ENCODE measurements at regions not wholly inside any gene's neighbourhood (a gene's known extent, or its start where the extent isn't known, plus 50 kb on each side); places are given as distances from the start of the nearest gene placed in this dataset.
A peak's percentile ranks its signal among the peaks of the same experiment; 100 is the strongest.
"Not testable (repeated sequence)": the region's sequence is repeated elsewhere in the genome, so short reads cannot be mapped to it uniquely, and the experiment has no call there.

DNA sequence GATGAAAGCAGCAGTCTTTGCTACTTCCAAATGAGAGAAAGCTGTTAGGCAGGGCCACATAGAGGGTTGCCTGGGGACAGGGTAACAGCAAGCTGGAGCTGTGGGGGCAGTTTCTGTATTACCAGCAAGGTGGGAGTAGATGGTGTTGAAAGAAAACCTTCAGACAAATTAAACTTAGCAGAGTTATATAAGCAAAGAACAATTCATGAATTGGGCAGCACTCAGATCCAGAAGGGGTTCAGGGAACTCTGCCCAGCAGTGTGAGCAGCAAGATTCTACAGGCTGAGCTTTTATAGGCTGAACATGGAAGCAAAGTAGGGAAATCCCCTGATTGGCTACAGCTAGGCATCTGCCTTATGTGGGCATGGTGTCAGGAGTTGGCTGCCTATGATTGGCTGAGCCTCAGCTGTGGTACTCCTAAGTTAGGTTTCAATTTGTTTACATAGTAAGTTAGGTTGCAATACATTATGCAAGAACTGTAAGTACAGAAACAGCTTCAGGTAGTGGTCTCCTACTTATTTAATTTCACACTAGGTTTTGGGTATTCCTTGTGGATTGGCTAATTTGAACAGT lies 64.1 kb upstream of the TMPRSS2 start:
- Mint-ChIP-seq H3K27me3 (peaks cover 5% of the 10 kb centered on the region), H3K36me3 (peaks cover 2% of the 10 kb centered on the region), H3K4me1 (peaks cover 5 to 8% (median 6%) of the 10 kb centered on the region in 3 donors), H3K4me3 (no peak overlapping the region), H3K9me3 (peaks cover 8 to 21% (median 9%) of the 10 kb centered on the region in 3 donors), H3K27ac (no peak overlapping the region)

DNA sequence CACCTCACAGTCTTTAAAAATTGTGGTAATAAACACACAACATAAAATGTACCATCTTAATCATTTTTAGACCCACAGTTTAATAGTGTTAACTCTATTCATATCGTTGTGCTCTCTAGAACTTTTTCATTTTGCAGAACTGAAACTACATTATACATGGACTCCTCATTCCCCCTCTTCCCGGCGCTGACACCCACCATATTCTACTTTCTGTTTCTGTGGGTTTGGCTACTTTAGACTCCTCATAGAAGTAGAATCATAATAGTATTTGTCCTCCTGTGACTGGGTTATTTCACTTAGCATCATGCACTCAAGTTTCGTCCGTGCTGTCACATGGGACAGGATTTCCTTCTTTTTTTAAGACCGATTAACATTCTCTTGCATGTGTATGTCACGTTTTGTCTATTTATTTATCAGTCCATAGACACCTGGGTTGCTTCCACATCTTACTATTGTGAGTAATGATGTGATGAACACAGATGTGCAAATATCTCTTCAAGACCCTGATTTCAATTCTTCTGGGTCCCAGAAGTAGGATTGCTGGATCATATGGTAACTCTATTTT lies 62.9 kb upstream of the TMPRSS2 start:
- Mint-ChIP-seq H3K36me3 (no peaks in the 10 kb centered on the region), H3K27ac (no peak overlapping the region), H3K4me1 (peaks cover 5 to 8% (median 6%) of the 10 kb centered on the region in 3 donors), H3K27me3 (peaks cover 5% of the 10 kb centered on the region), H3K4me3 (peak overlapping the region in 1 of 4 donors; percentile 19), H3K9me3 (peaks cover 6 to 12% (median 8%) of the 10 kb centered on the region in 3 donors)

DNA sequence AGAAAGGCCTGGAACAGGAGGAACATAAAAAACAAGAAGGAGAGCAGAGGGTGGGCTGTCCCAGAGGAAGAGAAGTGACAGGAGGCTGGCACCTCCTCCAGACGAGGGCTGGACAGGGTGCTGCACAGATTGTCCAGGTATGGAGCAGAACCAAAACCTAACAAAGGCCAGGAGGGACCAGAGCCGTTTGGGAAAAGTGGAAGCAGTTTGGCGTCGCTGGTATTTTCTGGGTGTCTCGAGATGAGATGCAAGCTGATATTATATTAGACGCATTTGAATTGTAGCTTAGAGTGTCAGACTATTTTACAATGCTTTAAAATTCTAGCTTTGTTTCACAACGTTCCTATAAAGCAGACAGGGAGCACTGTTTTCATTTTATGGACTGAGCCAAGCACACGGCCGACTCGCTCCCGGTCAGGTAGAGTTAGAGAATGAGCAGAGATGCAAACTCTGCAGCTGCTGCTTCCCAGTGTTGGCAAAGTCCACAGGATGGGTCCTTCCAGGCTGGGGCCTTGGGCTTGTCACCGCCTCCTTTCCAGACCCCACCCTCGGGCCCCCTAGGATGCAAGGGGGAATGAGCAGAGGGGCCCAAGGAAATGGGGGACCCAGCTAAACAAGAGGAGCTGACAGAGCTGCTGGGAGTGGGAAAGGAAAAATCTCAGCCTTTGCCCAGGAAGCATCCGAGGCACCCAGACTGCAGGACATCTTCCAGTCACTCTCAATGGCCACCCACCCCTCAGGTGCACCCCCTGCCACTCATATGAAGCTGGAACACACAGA lies 60.8 kb upstream of the TMPRSS2 start:
- peaks cover 8% of the 10 kb centered on the region for H3K27me3 Mint-ChIP-seq
- H3K4me3 Mint-ChIP-seq: peak overlapping the region in 1 of 4 donors; percentile 39
- H3K27ac Mint-ChIP-seq: no peak overlapping the region
- H3K36me3 Mint-ChIP-seq: no peaks in the 10 kb centered on the region
- peaks cover 6 to 13% (median 9%) of the 10 kb centered on the region in 3 donors for H3K4me1 Mint-ChIP-seq
- peaks cover 2 to 8% (median 5%) of the 10 kb centered on the region in 3 donors for H3K9me3 Mint-ChIP-seq

DNA sequence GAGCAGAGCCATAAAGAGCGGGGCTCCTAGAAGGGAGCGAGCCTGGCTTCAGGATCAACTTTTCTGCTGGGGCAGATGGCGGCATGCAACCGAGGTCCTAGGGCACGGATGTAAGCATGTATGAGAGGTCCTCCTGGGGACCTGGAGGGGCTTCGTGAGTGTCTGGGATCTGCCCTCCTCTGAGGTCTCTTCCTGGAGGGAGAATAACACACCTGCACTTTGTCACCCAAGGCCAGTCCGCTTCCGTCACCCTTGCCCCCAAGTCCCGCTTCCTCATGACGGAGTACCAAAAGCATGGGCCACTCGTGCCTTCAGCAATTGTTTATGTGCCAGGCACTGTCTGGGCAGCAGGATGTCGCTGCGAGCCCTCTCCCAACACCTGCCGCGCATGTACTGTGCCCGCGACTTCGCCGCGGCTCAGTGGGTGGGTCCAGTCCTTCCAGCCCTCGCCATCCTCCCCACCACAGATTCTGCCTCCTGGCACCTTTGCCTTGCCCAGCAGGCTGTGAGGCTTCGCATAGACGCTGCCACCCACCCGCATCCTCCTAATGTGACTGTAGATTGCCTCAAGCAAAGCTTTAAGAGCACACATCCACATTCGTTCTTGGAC lies 60.0 kb upstream of the TMPRSS2 start:
- H3K4me3 Mint-ChIP-seq: no peak overlapping the region
- H3K9me3 Mint-ChIP-seq: peaks cover 2 to 8% (median 5%) of the 10 kb centered on the region in 3 donors
- H3K27me3 Mint-ChIP-seq: peaks cover 8% of the 10 kb centered on the region
- H3K4me1 Mint-ChIP-seq: peaks cover 6 to 13% (median 9%) of the 10 kb centered on the region in 3 donors
- H3K27ac Mint-ChIP-seq: no peak overlapping the region
- no peaks in the 10 kb centered on the region for H3K36me3 Mint-ChIP-seq

DNA sequence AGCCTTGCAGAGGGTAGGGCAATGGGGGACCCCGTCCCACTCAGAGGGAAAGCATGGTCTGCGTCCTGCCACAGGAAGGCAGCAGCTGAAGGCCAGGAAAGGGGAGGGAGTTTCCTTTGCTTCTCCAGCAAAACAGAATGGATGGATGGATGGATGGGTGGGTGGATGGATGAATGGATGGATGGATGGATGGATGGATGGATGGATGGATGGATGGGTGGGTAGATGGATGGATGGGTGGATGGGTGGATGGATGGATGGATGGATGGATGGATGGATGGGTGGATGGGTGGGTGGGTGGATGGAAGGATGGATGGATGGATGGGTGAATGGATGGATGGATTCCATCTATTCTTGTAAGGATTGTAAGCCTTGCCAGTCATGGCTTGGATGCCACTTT lies 59.3 kb upstream of the TMPRSS2 start:
- peaks cover 6 to 13% (median 9%) of the 10 kb centered on the region in 3 donors for H3K4me1 Mint-ChIP-seq
- not testable (repeated sequence) for H3K27me3 Mint-ChIP-seq, H3K27ac Mint-ChIP-seq, H3K4me3 Mint-ChIP-seq, H3K36me3 Mint-ChIP-seq, H3K9me3 Mint-ChIP-seq

DNA sequence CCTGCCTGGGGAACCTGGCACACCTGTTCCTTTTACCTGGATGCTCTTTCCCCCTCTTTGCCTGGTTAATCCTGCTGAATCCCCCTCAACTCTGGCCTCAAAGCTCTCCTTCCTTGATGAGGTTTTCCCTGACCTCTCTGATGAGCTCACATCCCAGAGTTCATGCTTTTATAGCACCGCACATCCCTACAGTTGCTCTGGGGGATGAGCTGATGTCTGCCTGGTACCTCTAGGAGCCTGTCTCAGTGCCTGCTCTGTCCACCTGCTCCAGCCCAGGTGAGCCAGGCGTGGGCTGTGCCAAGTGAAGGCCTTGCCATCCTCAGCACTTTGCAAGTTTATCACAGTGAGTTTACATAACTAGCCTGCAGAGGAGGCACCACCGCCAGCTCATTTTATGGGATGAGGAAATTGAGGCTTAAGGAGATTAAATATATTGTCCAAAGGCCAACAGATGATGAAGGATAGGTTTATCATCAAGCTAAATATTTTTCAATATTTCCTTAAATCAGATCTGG lies 58.6 kb upstream of the TMPRSS2 start:
- no peak overlapping the region for H3K27ac Mint-ChIP-seq
- H3K36me3 Mint-ChIP-seq: peaks cover 2% of the 10 kb centered on the region
- peaks cover 7% of the 10 kb centered on the region for H3K27me3 Mint-ChIP-seq
- no peak overlapping the region for H3K4me3 Mint-ChIP-seq
- peaks cover 0 to under 1% (median 0%) of the 10 kb centered on the region in 3 donors for H3K9me3 Mint-ChIP-seq
- peaks cover 6 to 13% (median 9%) of the 10 kb centered on the region in 3 donors for H3K4me1 Mint-ChIP-seq

DNA sequence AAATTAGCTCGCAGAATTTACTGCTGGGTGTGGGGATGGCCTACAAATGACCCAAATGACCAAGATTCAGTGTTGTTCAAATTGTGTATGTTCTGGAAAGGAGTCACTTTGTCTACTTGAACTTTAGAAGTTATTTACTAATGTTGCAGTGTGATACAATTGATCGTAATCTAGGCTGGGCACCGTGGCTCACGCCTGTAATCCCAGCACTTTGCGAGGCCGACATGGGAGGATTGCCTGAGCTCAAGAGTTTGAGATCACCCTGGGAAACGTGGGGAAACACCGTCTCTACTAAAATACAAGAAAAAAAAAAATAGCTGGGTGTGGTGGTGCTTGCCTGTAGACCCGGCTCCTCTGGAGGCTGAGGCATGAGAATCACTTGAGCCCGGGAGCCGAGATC lies 57.6 kb upstream of the TMPRSS2 start:
- H3K4me1 Mint-ChIP-seq: peaks cover 1 to 8% (median 4%) of the 10 kb centered on the region in 3 donors
- H3K36me3 Mint-ChIP-seq: peaks cover 2% of the 10 kb centered on the region
- no peak overlapping the region for H3K4me3 Mint-ChIP-seq
- H3K27me3 Mint-ChIP-seq: peaks cover 8% of the 10 kb centered on the region
- H3K27ac Mint-ChIP-seq: peak overlapping the region in 1 of 3 donors; percentile 41
- H3K9me3 Mint-ChIP-seq: no peaks in the 10 kb centered on the region

DNA sequence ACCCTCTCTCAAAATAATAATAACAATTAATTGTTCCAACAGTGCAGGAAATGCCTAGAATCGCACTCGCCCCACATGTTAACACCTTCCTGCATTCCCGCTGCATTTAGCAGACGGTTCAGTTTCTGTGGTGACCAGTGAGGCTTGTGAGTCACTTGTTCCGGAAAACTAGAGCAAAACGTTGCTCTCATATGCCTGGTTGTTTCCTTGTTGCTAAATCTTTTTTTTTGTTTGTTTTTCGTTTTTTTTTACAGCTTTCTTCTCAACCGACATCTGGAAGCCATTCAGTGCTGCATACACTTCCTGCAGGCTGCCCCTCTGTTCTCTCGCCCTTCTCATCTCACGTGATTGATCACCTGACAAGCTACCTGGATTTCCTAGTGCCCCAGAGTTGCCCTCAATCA lies 56.9 kb upstream of the TMPRSS2 start:
- H3K27me3 Mint-ChIP-seq: peaks cover 8% of the 10 kb centered on the region
- H3K4me3 Mint-ChIP-seq: no peak overlapping the region
- H3K27ac Mint-ChIP-seq: no peak overlapping the region

DNA sequence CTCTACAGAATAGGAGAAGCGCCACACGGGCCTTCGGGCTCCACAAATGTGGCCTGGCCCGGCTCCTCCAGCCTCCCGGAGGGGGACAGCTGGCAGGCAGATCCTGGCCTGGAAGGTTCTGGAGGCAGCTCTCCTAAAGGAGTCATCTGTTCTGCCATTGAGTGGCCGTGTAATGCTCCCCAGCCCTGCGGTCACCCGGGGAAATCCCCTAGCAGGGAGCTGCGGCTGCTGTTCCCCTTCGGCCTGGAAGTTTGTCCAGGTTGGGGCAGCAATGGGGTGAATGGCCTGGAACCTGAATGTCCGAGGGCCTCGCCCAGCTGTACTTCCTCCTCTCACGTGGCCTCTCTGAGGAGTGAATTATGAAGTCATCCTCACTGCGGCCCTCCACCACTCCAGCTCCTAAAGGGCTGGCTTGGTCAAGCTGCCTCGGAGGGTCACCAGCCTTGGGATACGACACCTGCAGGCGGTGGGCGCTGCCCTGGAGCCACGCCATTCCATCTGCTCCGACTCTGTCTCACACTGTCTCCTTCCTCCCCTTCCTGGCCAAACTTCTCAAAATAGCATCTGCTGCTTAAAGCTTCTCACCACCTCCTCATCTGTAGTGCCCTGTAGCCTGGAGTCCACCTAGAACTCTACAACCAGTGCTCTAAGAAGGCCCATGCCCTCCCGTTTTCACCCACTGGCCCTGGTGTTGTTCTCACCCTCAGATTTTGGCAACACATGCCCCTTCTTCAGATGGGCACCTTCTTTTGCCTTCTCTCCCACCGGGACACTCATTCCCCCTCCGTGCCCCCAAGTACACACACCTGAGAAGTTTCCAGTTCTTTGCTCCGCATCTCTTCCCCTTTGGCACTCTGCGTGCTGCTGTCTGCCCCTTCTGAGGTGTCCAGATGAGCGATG lies 54.4 kb upstream of the TMPRSS2 start:
- peaks cover 0 to 5% (median 4%) of the 10 kb centered on the region in 3 donors for H3K4me1 Mint-ChIP-seq
- peaks cover 9% of the 10 kb centered on the region for H3K27me3 Mint-ChIP-seq
- no peak overlapping the region for H3K4me3 Mint-ChIP-seq
- peaks cover 0 to 2% (median 0%) of the 10 kb centered on the region in 3 donors for H3K9me3 Mint-ChIP-seq
- H3K27ac Mint-ChIP-seq: peak overlapping the region in 1 of 3 donors; percentile 34
- H3K36me3 Mint-ChIP-seq: peaks cover 2% of the 10 kb centered on the region

More for the DNA sequence above, 56.9 kb upstream of the TMPRSS2 start:
- Mint-ChIP-seq H3K9me3 (no peaks in the 10 kb centered on the region), H3K36me3 (peaks cover 2% of the 10 kb centered on the region), H3K4me1 (peaks cover 0 to 8% (median 4%) of the 10 kb centered on the region in 3 donors)

DNA sequence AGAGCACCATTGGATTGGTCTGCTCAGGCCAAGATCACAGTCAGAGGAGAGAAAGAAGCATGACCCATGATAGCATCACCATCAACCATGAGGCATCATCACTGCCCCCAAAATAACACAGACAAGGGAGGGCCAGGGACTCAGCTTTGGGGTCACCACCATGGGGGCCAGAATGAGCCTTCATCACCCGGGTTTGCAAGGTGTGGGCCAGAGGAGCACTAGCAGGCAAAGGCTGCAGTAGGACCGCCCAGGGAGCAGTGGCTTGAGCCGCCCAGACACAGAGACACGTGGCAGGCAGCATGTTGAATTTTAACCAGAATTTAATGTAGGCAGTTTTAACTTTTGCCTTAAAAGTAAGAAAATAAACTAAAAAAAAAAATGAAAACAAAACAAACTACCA lies 53.7 kb upstream of the TMPRSS2 start:
- Mint-ChIP-seq H3K27me3 (peaks cover 12% of the 10 kb centered on the region), H3K4me1 (peaks cover 0 to 5% (median 4%) of the 10 kb centered on the region in 3 donors), H3K27ac (no peak overlapping the region), H3K4me3 (no peak overlapping the region), H3K9me3 (peaks cover 0 to 2% (median 0%) of the 10 kb centered on the region in 3 donors), H3K36me3 (peaks cover 2% of the 10 kb centered on the region)

DNA sequence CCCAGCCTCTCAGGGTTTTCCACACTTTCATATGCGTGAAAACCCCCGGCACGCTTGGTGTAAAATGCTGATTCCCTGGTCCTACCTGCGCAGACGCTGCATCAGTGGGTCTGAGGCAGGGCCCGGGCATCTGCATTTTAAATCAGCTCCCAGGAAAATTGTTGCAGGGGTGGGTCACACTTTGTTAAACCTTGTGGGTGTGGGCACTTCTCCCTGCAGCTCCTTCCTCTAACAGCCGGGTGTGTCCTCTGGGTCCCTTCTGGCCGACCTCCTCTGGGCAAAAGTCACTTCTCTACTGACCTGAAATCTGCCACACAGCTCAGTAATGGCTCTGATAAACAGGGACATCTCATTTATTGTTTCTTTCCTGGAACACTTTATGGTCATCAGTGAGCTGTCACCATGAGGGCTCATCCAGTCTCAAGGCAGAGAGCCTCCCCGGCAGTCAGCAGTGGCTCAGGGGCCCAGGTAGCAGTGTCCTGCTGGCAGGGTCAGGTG lies 52.8 kb upstream of the TMPRSS2 start:
- Mint-ChIP-seq H3K27ac (no peak overlapping the region), H3K27me3 (peaks cover 17% of the 10 kb centered on the region), H3K9me3 (peaks cover 0 to 2% (median 0%) of the 10 kb centered on the region in 3 donors), H3K36me3 (peaks cover 2% of the 10 kb centered on the region), H3K4me3 (no peak overlapping the region), H3K4me1 (peaks cover 0 to 5% (median 4%) of the 10 kb centered on the region in 3 donors)

DNA sequence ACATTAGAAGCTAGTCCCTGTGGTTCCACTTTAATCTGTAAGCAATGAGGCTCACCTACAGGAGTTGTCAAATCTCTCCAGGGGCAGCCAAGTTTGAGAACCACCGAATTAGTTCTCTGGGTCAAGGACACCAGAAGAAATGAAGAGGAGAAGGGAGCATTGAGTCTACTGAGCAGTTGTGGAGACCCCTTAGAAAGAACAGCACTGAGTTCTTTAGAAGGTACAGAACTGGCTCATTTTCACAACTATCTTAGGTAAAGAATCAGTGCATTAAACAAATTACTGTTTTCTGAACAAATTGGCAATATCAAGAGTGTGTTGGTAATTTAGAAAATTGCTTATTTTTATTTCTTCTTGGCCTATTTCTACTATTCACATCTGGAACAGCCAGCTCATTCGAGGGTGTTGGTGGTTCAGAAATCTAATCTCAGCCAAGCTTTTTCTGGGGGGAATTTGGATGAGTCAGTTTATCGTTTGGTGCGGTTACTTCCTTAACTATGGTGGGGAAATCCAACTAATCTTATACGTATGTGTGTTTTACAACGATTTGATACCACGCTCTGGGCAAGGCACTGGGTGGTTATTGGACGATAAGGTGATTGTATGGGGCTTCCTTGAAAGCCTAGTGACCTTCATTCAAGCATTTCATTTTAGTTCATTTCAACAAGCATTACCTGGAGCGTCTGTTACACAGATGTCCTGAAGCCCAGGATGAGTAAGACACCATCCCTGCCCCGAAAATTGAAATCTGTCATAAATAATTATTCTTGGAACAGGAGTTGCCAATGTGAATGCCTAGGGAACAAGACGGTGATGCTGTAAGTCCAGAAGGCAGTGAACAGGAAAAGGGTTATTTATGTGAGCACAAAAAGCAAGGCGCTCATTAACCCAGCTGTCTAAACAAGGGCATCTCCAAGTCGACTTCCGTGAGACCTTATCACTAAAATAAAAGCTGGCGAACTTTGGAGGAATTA lies 52.0 kb upstream of the TMPRSS2 start:
- Mint-ChIP-seq H3K9me3 (peaks cover 0 to 2% (median 0%) of the 10 kb centered on the region in 3 donors), H3K4me3 (no peak overlapping the region), H3K27ac (no peak overlapping the region), H3K27me3 (peaks cover 17% of the 10 kb centered on the region), H3K4me1 (peaks cover 0 to under 1% (median under 1%) of the 10 kb centered on the region in 3 donors), H3K36me3 (peaks cover 2% of the 10 kb centered on the region)

DNA sequence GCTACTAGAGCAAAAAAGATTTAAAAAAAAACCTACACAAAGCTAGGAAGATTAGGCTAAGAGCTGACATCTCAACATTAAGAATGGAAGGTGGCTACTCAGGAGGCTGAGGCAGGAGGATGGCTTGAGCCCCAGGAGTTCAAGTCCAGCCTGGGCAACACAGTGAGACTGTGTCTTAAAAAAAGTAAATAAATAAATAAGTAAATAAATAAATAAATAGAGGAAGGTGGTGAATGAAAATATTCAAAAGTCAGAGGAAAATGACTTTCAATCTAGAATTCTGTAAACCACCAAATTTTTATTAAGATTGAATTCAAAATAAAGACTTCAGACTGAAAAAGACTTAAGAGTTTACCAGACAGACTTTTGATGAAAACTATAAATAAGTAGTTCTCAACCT lies 50.9 kb upstream of the TMPRSS2 start:
- H3K4me3 Mint-ChIP-seq: no peak overlapping the region
- no peaks in the 10 kb centered on the region for H3K4me1 Mint-ChIP-seq
- H3K9me3 Mint-ChIP-seq: peaks cover 0 to 2% (median 0%) of the 10 kb centered on the region in 3 donors
- no peak overlapping the region for H3K27ac Mint-ChIP-seq
- peaks cover 2% of the 10 kb centered on the region for H3K36me3 Mint-ChIP-seq
- H3K27me3 Mint-ChIP-seq: peaks cover 17% of the 10 kb centered on the region

All from IgD-negative memory B cell (primary cell).